Panc1 (cell line): ENCODE measurements at regions not wholly inside any gene's neighbourhood (a gene's known extent, or its start where the extent isn't known, plus 50 kb on each side); places are given as distances from the start of the nearest gene placed in this dataset.

Source experiments
- ATAC-seq: fragments of 200-7000 bp; cut with Tn5 transposase; 2 replicates; pipeline ENCODE4 v1.9.1; 2020; ENCODE audit warnings: mild to moderate bottlenecking, moderate library complexity
- BruUV-seq: library from RNA; stranded (reverse); fragments of 400-500 nt; replicated peaks from 2 replicates; lab custom pipeline; 2021; lab: Mats Ljungman, UMichigan
- CTCF ChIA-PET: fragments of 300-600 bp; sonication (Branson Sonifier 250); formaldehyde crosslinking; loops from one replicate; lab custom pipeline; 2022; ENCODE audit warnings: antibody characterized with exemption; lab: Charles Lee
- POLR2A ChIA-PET: fragments of 300-600 bp; sonication (Branson Sonifier 250); formaldehyde crosslinking; loops from one replicate; lab custom pipeline; 2022; ENCODE audit warnings: antibody characterized with exemption; lab: Charles Lee
- DNase-seq: peaks from one replicate; pipeline ENCODE4 v3.0.0-alpha.2; 2010; ENCODE audit warnings: low read depth, low spot score
- H3K27ac ChIP-seq: 2 replicates; pipeline ENCODE4 v1.5.1; 2011; ENCODE audit warnings: mild to moderate bottlenecking, low read length, inconsistent platforms
- H3K27me3 ChIP-seq: fragments of 200-500 bp; sonication (Bioruptor generic); 2 replicates; pipeline ENCODE4 v1.6.0; 2014; ENCODE audit warnings: low read length, inconsistent platforms; ENCODE audit not compliant: control insufficient read depth, insufficient read depth
- H3K36me3 ChIP-seq: fragments of 200-500 bp; sonication (Bioruptor generic); 2 replicates; pipeline ENCODE4 v1.5.1; 2014; ENCODE audit warnings: inconsistent platforms, mild to moderate bottlenecking, low read length, moderate library complexity; ENCODE audit not compliant: control insufficient read depth, insufficient read depth
- H3K4me1 ChIP-seq: 2 replicates; pipeline ENCODE4 v1.5.1; 2011; ENCODE audit warnings: inconsistent platforms, mild to moderate bottlenecking, low read length, moderate library complexity; ENCODE audit not compliant: control insufficient read depth, insufficient read depth
- H3K4me3 ChIP-seq, 2 experiments: 2 replicates each; pipeline ENCODE4 v1.5.1; 2011 to 2012; ENCODE audit warnings: low read depth in 2 of 2, low read length in 2 of 2, mild to moderate bottlenecking in 2 of 2, inconsistent platforms in 1 of 2, moderate library complexity in 1 of 2
- H3K9me3 ChIP-seq: fragments of 200-500 bp; sonication (Bioruptor generic); 2 replicates; pipeline ENCODE4 v1.5.1; 2014; ENCODE audit warnings: low read depth, mild to moderate bottlenecking, inconsistent platforms, low read length, moderate library complexity; ENCODE audit not compliant: control insufficient read depth, insufficient read depth
- POLR2AphosphoS5 ChIP-seq: IDR thresholded peaks from 2 replicates; pipeline ENCODE4 v1.6.1; 2012; ENCODE audit warnings: mild to moderate bottlenecking, low read depth, low read length, moderate library complexity
- SIN3A ChIP-seq: IDR thresholded peaks from 2 replicates; pipeline ENCODE4 v1.6.1; 2012; ENCODE audit warnings: low read depth, mild to moderate bottlenecking, low read length, moderate library complexity, borderline replicate concordance; ENCODE audit not compliant: insufficient read depth
- TCF7L2 ChIP-seq: IDR thresholded peaks from 2 replicates; pipeline ENCODE4 v1.6.1; 2011; ENCODE audit warnings: mild to moderate bottlenecking, low read depth, low read length, inconsistent platforms
- in situ Hi-C: cut with HindIII; loops from 2 replicates; pipeline ENCODE4 v1.10.0; 2016; ENCODE audit warnings: low sequenced_read_pairs, low pct_unique_long_range_greater_than_20kb
- intact Hi-C: fragments of 100-400 bp; cut with micrococcal nuclease; formaldehyde crosslinking; loops from one replicate; pipeline ENCODE4 v1.10.0; 2022; ENCODE audit not compliant: unreplicated experiment
- TF ChIP-seq, protein P1 (sequence below): fragments of 450-650 bp; IDR thresholded peaks from 2 replicates; pipeline ENCODE4 v1.5.1; 2017; ENCODE audit warnings: mild to moderate bottlenecking
- TF ChIP-seq, protein P2 (sequence below), 2 experiments: IDR thresholded peaks; 2 replicates each; pipeline ENCODE4 v1.6.1; 2011 to 2012; ENCODE audit warnings: low read depth in 2 of 2, control low read depth in 1 of 2, low read length in 1 of 2, mild to moderate bottlenecking in 1 of 2, moderate library complexity in 1 of 2; ENCODE audit not compliant: insufficient read depth in 1 of 2

GRCh38 chr5:27474395-27474794 is 436.0 kb upstream of the CDH9 start:
- no peak overlapping the region for H3K4me3 ChIP-seq
- peaks cover 7% of the 10 kb centered on the region; the same call in 1 of the 2 replicates for H3K9me3 ChIP-seq
- no peak for DNase-seq
- in situ Hi-C loops (no loop called here), intact Hi-C loops (no loop called here)
- no peak for TF ChIP-seq SIN3A
- TF ChIP-seq POLR2AphosphoS5 = no peak
- TF ChIP-seq TCF7L2 = no peak
- TF ChIP-seq, protein P1, sequence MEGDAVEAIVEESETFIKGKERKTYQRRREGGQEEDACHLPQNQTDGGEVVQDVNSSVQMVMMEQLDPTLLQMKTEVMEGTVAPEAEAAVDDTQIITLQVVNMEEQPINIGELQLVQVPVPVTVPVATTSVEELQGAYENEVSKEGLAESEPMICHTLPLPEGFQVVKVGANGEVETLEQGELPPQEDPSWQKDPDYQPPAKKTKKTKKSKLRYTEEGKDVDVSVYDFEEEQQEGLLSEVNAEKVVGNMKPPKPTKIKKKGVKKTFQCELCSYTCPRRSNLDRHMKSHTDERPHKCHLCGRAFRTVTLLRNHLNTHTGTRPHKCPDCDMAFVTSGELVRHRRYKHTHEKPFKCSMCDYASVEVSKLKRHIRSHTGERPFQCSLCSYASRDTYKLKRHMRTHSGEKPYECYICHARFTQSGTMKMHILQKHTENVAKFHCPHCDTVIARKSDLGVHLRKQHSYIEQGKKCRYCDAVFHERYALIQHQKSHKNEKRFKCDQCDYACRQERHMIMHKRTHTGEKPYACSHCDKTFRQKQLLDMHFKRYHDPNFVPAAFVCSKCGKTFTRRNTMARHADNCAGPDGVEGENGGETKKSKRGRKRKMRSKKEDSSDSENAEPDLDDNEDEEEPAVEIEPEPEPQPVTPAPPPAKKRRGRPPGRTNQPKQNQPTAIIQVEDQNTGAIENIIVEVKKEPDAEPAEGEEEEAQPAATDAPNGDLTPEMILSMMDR = no peak
- TF ChIP-seq, protein P2, sequence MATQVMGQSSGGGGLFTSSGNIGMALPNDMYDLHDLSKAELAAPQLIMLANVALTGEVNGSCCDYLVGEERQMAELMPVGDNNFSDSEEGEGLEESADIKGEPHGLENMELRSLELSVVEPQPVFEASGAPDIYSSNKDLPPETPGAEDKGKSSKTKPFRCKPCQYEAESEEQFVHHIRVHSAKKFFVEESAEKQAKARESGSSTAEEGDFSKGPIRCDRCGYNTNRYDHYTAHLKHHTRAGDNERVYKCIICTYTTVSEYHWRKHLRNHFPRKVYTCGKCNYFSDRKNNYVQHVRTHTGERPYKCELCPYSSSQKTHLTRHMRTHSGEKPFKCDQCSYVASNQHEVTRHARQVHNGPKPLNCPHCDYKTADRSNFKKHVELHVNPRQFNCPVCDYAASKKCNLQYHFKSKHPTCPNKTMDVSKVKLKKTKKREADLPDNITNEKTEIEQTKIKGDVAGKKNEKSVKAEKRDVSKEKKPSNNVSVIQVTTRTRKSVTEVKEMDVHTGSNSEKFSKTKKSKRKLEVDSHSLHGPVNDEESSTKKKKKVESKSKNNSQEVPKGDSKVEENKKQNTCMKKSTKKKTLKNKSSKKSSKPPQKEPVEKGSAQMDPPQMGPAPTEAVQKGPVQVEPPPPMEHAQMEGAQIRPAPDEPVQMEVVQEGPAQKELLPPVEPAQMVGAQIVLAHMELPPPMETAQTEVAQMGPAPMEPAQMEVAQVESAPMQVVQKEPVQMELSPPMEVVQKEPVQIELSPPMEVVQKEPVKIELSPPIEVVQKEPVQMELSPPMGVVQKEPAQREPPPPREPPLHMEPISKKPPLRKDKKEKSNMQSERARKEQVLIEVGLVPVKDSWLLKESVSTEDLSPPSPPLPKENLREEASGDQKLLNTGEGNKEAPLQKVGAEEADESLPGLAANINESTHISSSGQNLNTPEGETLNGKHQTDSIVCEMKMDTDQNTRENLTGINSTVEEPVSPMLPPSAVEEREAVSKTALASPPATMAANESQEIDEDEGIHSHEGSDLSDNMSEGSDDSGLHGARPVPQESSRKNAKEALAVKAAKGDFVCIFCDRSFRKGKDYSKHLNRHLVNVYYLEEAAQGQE (IDR thresholded peaks at IDR 0.05; ENCODE audit: insufficient read depth in 1 of 2, low read depth in 2 of 2, low read length in 1 of 2) = no peak
- ATAC-seq = no peak
- H3K36me3 ChIP-seq = no peaks in the 10 kb centered on the region
- POLR2A ChIA-PET = no interaction called here
- CTCF ChIA-PET = no interaction called here
- H3K27ac ChIP-seq = no peak overlapping the region
- no peaks in the 10 kb centered on the region for H3K27me3 ChIP-seq
- no TSS peak for BruUV-seq
- no peaks in the 10 kb centered on the region for H3K4me1 ChIP-seq

DNA sequence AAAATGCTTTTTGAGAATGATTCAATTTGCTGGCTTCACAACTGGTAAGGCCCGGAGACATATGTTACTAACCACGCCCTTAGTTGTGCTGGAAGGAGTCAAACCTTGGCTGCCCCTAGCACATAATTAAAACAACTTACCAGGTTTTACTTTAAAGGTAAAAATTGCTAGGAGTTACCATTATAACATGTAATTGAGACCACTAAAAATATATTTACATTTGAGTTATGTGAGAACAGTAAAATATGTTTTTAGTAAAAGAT is 435.6 kb upstream of the CDH9 start:
- ChIA-PET POLR2A (no interaction called here), CTCF (no interaction called here)
- TF ChIP-seq, protein P2 (IDR thresholded peaks at IDR 0.05; ENCODE audit: insufficient read depth in 1 of 2, low read depth in 2 of 2, low read length in 1 of 2) = no peak
- TF ChIP-seq, protein P1 = no peak
- TF ChIP-seq TCF7L2 (no peak), POLR2AphosphoS5 (no peak), SIN3A (no peak)
- Histone ChIP-seq H3K4me1 (no peaks in the 10 kb centered on the region), H3K36me3 (no peaks in the 10 kb centered on the region), H3K27me3 (no peaks in the 10 kb centered on the region), H3K9me3 (peaks cover 7% of the 10 kb centered on the region; the same call in 1 of the 2 replicates), H3K4me3 (no peak overlapping the region), H3K27ac (no peak overlapping the region)
- ATAC-seq (no peak), DNase-seq (no peak)
- in situ Hi-C loops = no loop called here
- BruUV-seq = no TSS peak
- intact Hi-C loops = no loop called here
